IMR-90 (cell line): ENCODE measurements at regions not wholly inside any gene's neighbourhood (a gene's known extent, or its start where the extent isn't known, plus 50 kb on each side); places are given as distances from the start of the nearest gene placed in this dataset.

Experiments used
- ATAC-seq: fragments of 200-7000 bp; cut with Tn5 transposase; 2 replicates; pipeline ENCODE4 v1.9.1; 2020; ENCODE audit warnings: low read depth, mild to moderate bottlenecking, moderate library complexity
- BruUV-seq: library from RNA; stranded (reverse); fragments of 400-500 nt; replicated peaks from 2 replicates; lab custom pipeline; 2021; lab: Mats Ljungman, UMichigan
- CTCF ChIA-PET: fragments of 300-600 bp; formaldehyde crosslinking; extraction: SDS; loops from one replicate; lab custom pipeline; 2021; ENCODE audit warnings: antibody characterized with exemption; lab: Yijun Ruan, JAX
- POLR2A ChIA-PET: fragments of 300-600 bp; sonication (Branson Sonifier 250); formaldehyde crosslinking; loops from one replicate; lab custom pipeline; 2022; ENCODE audit warnings: antibody characterized with exemption; ENCODE audit not compliant: unreplicated experiment; lab: Charles Lee
- DNase-seq: peaks from one replicate; pipeline ENCODE4 v3.0.0; 2013
- H2AFZ ChIP-seq: replicated peaks from 2 replicates; pipeline ENCODE3; 2013; ENCODE audit warnings: low read length, mild to moderate bottlenecking; ENCODE audit not compliant: poor library complexity
- H2AK5ac ChIP-seq: 2 replicates; pipeline ENCODE4 v1.6.1; 2013; ENCODE audit warnings: low read depth, low read length, inconsistent platforms
- H2AK9ac ChIP-seq: replicated peaks from 2 replicates; pipeline ENCODE3; 2013; ENCODE audit warnings: mild to moderate bottlenecking, low read depth, low read length, moderate library complexity; ENCODE audit not compliant: poor library complexity
- H2BK120ac ChIP-seq: 2 replicates; pipeline ENCODE4 v1.6.1; 2013; ENCODE audit warnings: low read depth, low read length, inconsistent platforms
- H2BK15ac ChIP-seq: 3 replicates; pipeline ENCODE4 v1.6.1; 2013; ENCODE audit warnings: low read depth, low read length, inconsistent platforms
- H2BK20ac ChIP-seq: 2 replicates; pipeline ENCODE4 v1.6.1; 2013; ENCODE audit warnings: low read depth, mild to moderate bottlenecking, inconsistent platforms, low read length, moderate library complexity
- H2BK5ac ChIP-seq: 2 replicates; pipeline ENCODE4 v1.6.1; 2013; ENCODE audit warnings: mild to moderate bottlenecking, low read depth, low read length, inconsistent platforms; ENCODE audit not compliant: poor library complexity, severe bottlenecking
- H3K14ac ChIP-seq: replicated peaks from 2 replicates; pipeline ENCODE4 v1.6.1; 2013; ENCODE audit warnings: low read depth, low read length, inconsistent platforms
- H3K18ac ChIP-seq: 2 replicates; pipeline ENCODE4 v1.6.1; 2013; ENCODE audit warnings: low read depth, low read length, control low read depth
- H3K23ac ChIP-seq: 2 replicates; pipeline ENCODE4 v1.6.1; 2013; ENCODE audit warnings: low read depth, low read length, inconsistent platforms
- H3K27ac ChIP-seq: 2 replicates; pipeline ENCODE4 v1.5.1; 2013; ENCODE audit warnings: mild to moderate bottlenecking, control low read depth, low read length; ENCODE audit not compliant: insufficient read depth
- H3K27me3 ChIP-seq: 2 replicates; pipeline ENCODE4 v1.6.1; 2013; ENCODE audit warnings: low read length; ENCODE audit not compliant: control insufficient read depth, insufficient read depth
- H3K36me3 ChIP-seq: 2 replicates; pipeline ENCODE4 v1.6.1; 2013; ENCODE audit warnings: low read length, mixed read lengths; ENCODE audit not compliant: control insufficient read depth, insufficient read depth
- H3K4ac ChIP-seq: 2 replicates; pipeline ENCODE4 v1.6.1; 2013; ENCODE audit warnings: low read depth, low read length, inconsistent platforms
- H3K4me1 ChIP-seq: 2 replicates; pipeline ENCODE4 v1.6.1; 2013; ENCODE audit warnings: low read length, mixed read lengths; ENCODE audit not compliant: control insufficient read depth, insufficient read depth
- H3K4me2 ChIP-seq: 2 replicates; pipeline ENCODE4 v1.6.1; 2013; ENCODE audit warnings: low read depth, mild to moderate bottlenecking, control low read depth, low read length, moderate library complexity
- H3K4me3 ChIP-seq: 2 replicates; pipeline ENCODE4 v1.5.1; 2013; ENCODE audit warnings: low read depth, mild to moderate bottlenecking, control low read depth, low read length, moderate library complexity; ENCODE audit not compliant: insufficient read depth
- H3K56ac ChIP-seq: 2 replicates; pipeline ENCODE4 v1.6.1; 2013; ENCODE audit warnings: low read length, inconsistent platforms; ENCODE audit not compliant: insufficient read depth; ENCODE audit errors: extremely low read depth
- H3K79me1 ChIP-seq, 2 experiments: 2 replicates each; pipeline ENCODE4 v1.6.1; 2013; ENCODE audit warnings: low read length in 2 of 2, inconsistent platforms in 1 of 2, low read depth in 1 of 2
- H3K9ac ChIP-seq: 2 replicates; pipeline ENCODE4 v1.6.1; 2013; ENCODE audit warnings: low read depth, low read length, control low read depth
- H3K9me1 ChIP-seq: 2 replicates; pipeline ENCODE4 v1.6.1; 2013; ENCODE audit warnings: low read length, inconsistent platforms; ENCODE audit not compliant: insufficient read depth
- H3K9me3 ChIP-seq: 2 replicates; pipeline ENCODE4 v1.6.1; 2013; ENCODE audit warnings: low read length; ENCODE audit not compliant: control insufficient read depth, insufficient read depth
- H4K20me1 ChIP-seq: 2 replicates; pipeline ENCODE4 v1.6.1; 2013; ENCODE audit warnings: low read length, inconsistent platforms; ENCODE audit not compliant: insufficient read depth
- H4K5ac ChIP-seq: 2 replicates; pipeline ENCODE4 v1.6.1; 2013; ENCODE audit warnings: mild to moderate bottlenecking, low read depth, low read length, control low read depth
- H4K8ac ChIP-seq, 2 experiments: 2 replicates each; pipeline ENCODE4 v1.6.1; 2013; ENCODE audit warnings: low read depth in 2 of 2, low read length in 2 of 2, control low read depth in 1 of 2, inconsistent platforms in 1 of 2
- H4K91ac ChIP-seq: 2 replicates; pipeline ENCODE4 v1.6.1; 2013; ENCODE audit warnings: low read depth, low read length, inconsistent platforms; ENCODE audit not compliant: insufficient read depth
- MAZ ChIP-seq: IDR thresholded peaks from 2 replicates; pipeline ENCODE4 v1.6.1; 2012; ENCODE audit warnings: low read depth, mild to moderate bottlenecking, low read length, improper control_type of control experiment, moderate library complexity, borderline replicate concordance
- NFE2L2 ChIP-seq: fragments of 150-350 bp; IDR thresholded peaks from 2 replicates; pipeline ENCODE4 v1.6.1; 2016; ENCODE audit warnings: low read depth, mild to moderate bottlenecking, low read length
- WGBS, 2 experiments: methylation state at CpG; one replicate each; pipeline versions ENCODE4 v1.1.5 to v1.1.7; 2013; ENCODE audit warnings: missing lambda C conversion rate in 2 of 2; ENCODE audit not compliant: insufficient read length in 1 of 2; ENCODE audit errors: extremely low coverage in 2 of 2; 5-methylcytosine and 5-hydroxymethylcytosine counted together
- dilution Hi-C: fragments of 300-500 bp; cut with HindIII; formaldehyde crosslinking; loops from one replicate; pipeline ENCODE4 v1.14.3; 2018; ENCODE audit warnings: low sequenced_read_pairs; ENCODE audit not compliant: unreplicated experiment
- in situ Hi-C: fragments of 300-500 bp; cut with MboI; formaldehyde crosslinking; loops from 3 replicates; pipeline ENCODE4 v1.14.3; 2019; ENCODE audit warnings: low sequenced_read_pairs, inconsistent platforms, mixed read lengths
- intact Hi-C: fragments of 100-400 bp; cut with micrococcal nuclease; formaldehyde crosslinking; loops from 2 replicates; pipeline ENCODE4 v1.10.0; 2022

DNA sequence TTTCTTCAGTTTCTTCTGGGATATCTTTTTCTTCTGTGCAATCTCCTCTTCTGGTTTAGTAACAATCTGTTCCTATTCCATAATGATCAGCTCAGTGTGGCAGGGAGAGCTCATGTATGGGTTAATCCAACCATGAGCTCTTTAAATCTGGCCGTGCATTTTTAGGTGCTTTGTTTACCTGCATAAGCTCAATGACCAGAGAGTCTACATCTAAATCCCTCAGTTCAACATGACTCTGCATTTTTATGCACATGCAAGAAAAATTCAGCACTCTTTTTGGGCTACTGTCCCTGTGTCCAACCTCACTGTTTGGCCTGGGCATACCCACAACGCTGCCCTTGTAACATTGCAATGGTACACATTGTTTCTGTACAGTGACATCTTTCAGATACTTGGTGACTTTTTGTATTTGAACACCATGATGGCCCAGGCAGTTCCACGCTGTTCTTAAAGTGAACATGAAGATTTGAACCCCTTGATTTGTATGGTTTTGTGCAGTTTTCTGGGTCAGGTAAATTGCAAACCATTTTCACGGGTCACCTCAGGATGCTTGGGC is 243.3 kb upstream of the SRRM4 start:
- TF ChIP-seq MAZ (no peak), NFE2L2 (0 out of 2 replicates have a peak, but pooled peaks have one; percentile 4)
- ATAC-seq (no peak), DNase-seq (no peak)
- Histone ChIP-seq H3K9me1 (no peaks in the 10 kb centered on the region), H3K4me2 (no peak overlapping the region), H2BK120ac (no peak overlapping the region), H3K4ac (no peak overlapping the region), H3K36me3 (no peaks in the 10 kb centered on the region), H3K79me1 (no peaks in the 10 kb centered on the region), H3K4me3 (no peak overlapping the region), H4K20me1 (no peaks in the 10 kb centered on the region), H2BK20ac (no peak overlapping the region), H4K5ac (no peak overlapping the region), H3K9me3 (peaks cover 27% of the 10 kb centered on the region), H3K23ac (no peak overlapping the region), H3K18ac (no peak overlapping the region), H2BK5ac (no peak overlapping the region), H3K4me1 (no peaks in the 10 kb centered on the region), H2AFZ (no peak overlapping the region), H2AK5ac (no peak overlapping the region), H4K8ac (no peak overlapping the region), H2BK15ac (no peak overlapping the region), H3K56ac (no peak overlapping the region), H4K91ac (no peak overlapping the region), H3K27ac (no peak overlapping the region), H2AK9ac (no peak overlapping the region), H3K27me3 (no peaks in the 10 kb centered on the region), H3K9ac (no peak overlapping the region), H3K14ac (no peak overlapping the region)
- BruUV-seq = no TSS peak
- intact Hi-C loops = no loop called here
- POLR2A ChIA-PET = no interaction called here
- WGBS, 2 experiments = 20% methylated on average over 1 of the region's 4 CpGs; no CpG with 5 or more reads in 1 of the 2 experiments
- in situ Hi-C loops = no loop called here
- CTCF ChIA-PET = interaction anchor here (0.6 kb wide), 1 partner anchor 883 kb away, joined by 3 read pairs; no protein-coding TSS in a partner anchor
- dilution Hi-C loops = no loop called here
